Memory B cell (primary cell): ENCODE measurements at regions not wholly inside any gene's neighbourhood (a gene's known extent, or its start where the extent isn't known, plus 50 kb on each side); places are given as distances from the start of the nearest gene placed in this dataset.

Experiments used
- ATAC-seq: fragments of 150-1000 bp; cut with Tn5 transposase; 2 replicates; pipeline ENCODE4 v1.10.0; 2021; ENCODE audit warnings: low read depth, mild to moderate bottlenecking, moderate library complexity
- DNase-seq, 2 donors: peaks; one replicate each; pipeline ENCODE4 v3.0.0; 2022; ENCODE audit warnings: low spot score in 2 of 2
- H3K27ac Mint-ChIP-seq: one replicate; pipeline ENCODE4 v1.8.0; 2022; ENCODE audit warnings: mild to moderate bottlenecking, moderate library complexity, mixed read lengths
- H3K27me3 Mint-ChIP-seq: one replicate; pipeline ENCODE4 v1.8.0; 2022; ENCODE audit warnings: mixed read lengths
- H3K36me3 Mint-ChIP-seq: one replicate; pipeline ENCODE4 v1.8.0; 2022; ENCODE audit warnings: mild to moderate bottlenecking, mixed read lengths
- H3K4me1 Mint-ChIP-seq: one replicate; pipeline ENCODE4 v1.8.0; 2022; ENCODE audit warnings: mixed read lengths
- H3K4me3 Mint-ChIP-seq: one replicate; pipeline ENCODE4 v1.8.0; 2022; ENCODE audit warnings: mild to moderate bottlenecking, moderate library complexity, mixed read lengths
- H3K9me3 Mint-ChIP-seq: one replicate; pipeline ENCODE4 v1.8.0; 2022; ENCODE audit warnings: mixed read lengths

DNA sequence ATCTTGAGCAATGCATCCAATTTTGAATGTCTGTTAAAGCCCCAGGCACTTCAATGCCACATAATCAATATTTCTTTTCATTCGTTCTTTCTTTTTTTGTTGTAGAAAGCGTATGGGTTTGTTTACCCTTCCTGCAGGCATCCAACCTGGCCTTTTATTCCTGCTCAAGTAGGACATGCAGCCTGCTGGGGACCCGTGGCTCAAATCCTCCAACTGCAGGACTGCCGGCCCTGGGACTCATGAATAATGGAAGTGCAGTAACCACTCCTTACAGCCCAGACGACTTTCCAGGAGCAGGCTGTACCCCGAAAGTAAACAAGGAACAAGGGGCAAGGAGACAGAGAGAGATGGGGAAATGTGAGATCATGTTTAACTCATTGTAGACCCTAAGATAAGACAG, 126.4 kb downstream of the SALL1 start:
- H3K27ac Mint-ChIP-seq = no peak overlapping the region
- no peaks in the 10 kb centered on the region for H3K36me3 Mint-ChIP-seq
- no peak for ATAC-seq
- DNase-seq = no peak
- no peak overlapping the region for H3K4me3 Mint-ChIP-seq
- H3K27me3 Mint-ChIP-seq = no peaks in the 10 kb centered on the region
- H3K9me3 Mint-ChIP-seq = no peaks in the 10 kb centered on the region
- H3K4me1 Mint-ChIP-seq = no peaks in the 10 kb centered on the region

GRCh38 chr16:51022955-51023354, 128.1 kb downstream of the SALL1 start:
- DNase-seq (no peak), ATAC-seq (no peak)
- Mint-ChIP-seq H3K27ac (no peak overlapping the region), H3K36me3 (no peaks in the 10 kb centered on the region), H3K9me3 (no peaks in the 10 kb centered on the region), H3K4me3 (no peak overlapping the region), H3K4me1 (no peaks in the 10 kb centered on the region), H3K27me3 (no peaks in the 10 kb centered on the region)

- no peaks in the 10 kb centered on the region for H3K9me3 Mint-ChIP-seq
- H3K27me3 Mint-ChIP-seq = peaks cover 4% of the 10 kb centered on the region
- H3K36me3 Mint-ChIP-seq = no peaks in the 10 kb centered on the region
- H3K27ac Mint-ChIP-seq = no peak overlapping the region
- no peaks in the 10 kb centered on the region for H3K4me1 Mint-ChIP-seq
- no peak for ATAC-seq
- DNase-seq = no peak
- no peak overlapping the region for H3K4me3 Mint-ChIP-seq
These were observed 131.5 kb downstream of the SALL1 start for GRCh38 chr16:51019617-51020016.

- ATAC-seq (no peak), DNase-seq (no peak)
- H3K36me3 Mint-ChIP-seq = no peaks in the 10 kb centered on the region
- no peak overlapping the region for H3K4me3 Mint-ChIP-seq
- peaks cover 4% of the 10 kb centered on the region for H3K27me3 Mint-ChIP-seq
- H3K27ac Mint-ChIP-seq = no peak overlapping the region
- H3K4me1 Mint-ChIP-seq = no peaks in the 10 kb centered on the region
- no peaks in the 10 kb centered on the region for H3K9me3 Mint-ChIP-seq
These were observed 133.1 kb downstream of the SALL1 start for GRCh38 chr16:51017969-51018368.

- no peak for DNase-seq
- H3K27me3 Mint-ChIP-seq = peaks cover 8% of the 10 kb centered on the region
- no peak overlapping the region for H3K4me3 Mint-ChIP-seq
- no peaks in the 10 kb centered on the region for H3K36me3 Mint-ChIP-seq
- H3K9me3 Mint-ChIP-seq = peaks cover 11% of the 10 kb centered on the region
- no peak for ATAC-seq
- H3K4me1 Mint-ChIP-seq = peaks cover 2% of the 10 kb centered on the region
- no peak overlapping the region for H3K27ac Mint-ChIP-seq
These were observed 138.7 kb downstream of the SALL1 start for GRCh38 chr16:51012396-51012795.

DNA sequence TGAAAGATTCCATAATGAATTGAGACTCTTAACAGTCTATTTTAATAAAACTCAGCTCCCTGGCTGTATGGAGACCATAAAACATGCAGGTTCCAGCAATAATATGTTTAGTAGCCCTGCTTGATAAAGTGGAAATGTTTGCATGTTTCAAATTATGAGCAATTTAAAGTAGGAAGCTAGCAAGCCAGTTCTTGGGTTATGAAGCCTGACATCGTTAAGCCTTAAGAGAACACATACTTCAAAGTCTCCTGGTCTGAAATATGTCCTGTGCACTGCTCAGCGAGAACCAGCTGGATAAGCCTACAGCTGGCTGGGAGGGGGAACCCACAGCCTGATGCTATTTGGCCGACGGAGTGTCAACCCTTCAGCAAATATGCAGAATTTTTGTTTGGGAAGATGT, 140.3 kb downstream of the SALL1 start:
- Mint-ChIP-seq H3K9me3 (peaks cover 13% of the 10 kb centered on the region), H3K4me1 (peaks cover 2% of the 10 kb centered on the region), H3K4me3 (no peak overlapping the region), H3K27me3 (peaks cover 8% of the 10 kb centered on the region), H3K27ac (no peak overlapping the region), H3K36me3 (no peaks in the 10 kb centered on the region)
- ATAC-seq (no peak), DNase-seq (no peak)

- DNase-seq (no peak), ATAC-seq (no peak)
- H3K27ac Mint-ChIP-seq = no peak overlapping the region
- H3K9me3 Mint-ChIP-seq = peaks cover 13% of the 10 kb centered on the region
- peaks cover 2% of the 10 kb centered on the region for H3K4me1 Mint-ChIP-seq
- peaks cover 4% of the 10 kb centered on the region for H3K27me3 Mint-ChIP-seq
- H3K36me3 Mint-ChIP-seq = no peaks in the 10 kb centered on the region
- no peak overlapping the region for H3K4me3 Mint-ChIP-seq
These were observed 141.3 kb downstream of the SALL1 start for GRCh38 chr16:51009813-51010212.

DNA sequence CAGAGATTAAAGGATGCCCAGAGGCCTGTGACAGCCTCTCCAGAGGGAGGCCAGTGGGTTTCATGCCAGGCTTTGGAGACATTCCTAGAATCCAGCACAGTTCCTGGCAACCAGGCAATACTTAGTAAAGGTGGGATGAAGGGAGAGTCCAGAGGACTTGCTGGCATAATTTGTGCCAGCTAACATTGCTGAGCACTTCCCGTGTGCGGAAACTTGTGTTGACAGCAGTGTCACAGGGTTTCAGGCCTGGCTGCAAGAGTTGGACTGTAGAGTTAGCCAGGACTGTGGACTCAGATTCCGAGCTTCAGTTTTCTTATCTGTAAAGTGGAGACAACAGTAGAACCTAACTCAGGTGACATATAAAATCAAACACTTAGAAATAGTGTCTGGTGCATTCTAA, 141.7 kb downstream of the SALL1 start:
- Mint-ChIP-seq H3K27me3 (peaks cover 4% of the 10 kb centered on the region), H3K4me3 (no peak overlapping the region), H3K27ac (no peak overlapping the region), H3K36me3 (no peaks in the 10 kb centered on the region), H3K9me3 (peaks cover 15% of the 10 kb centered on the region), H3K4me1 (peaks cover 2% of the 10 kb centered on the region)
- no peak for ATAC-seq
- DNase-seq = no peak

DNA sequence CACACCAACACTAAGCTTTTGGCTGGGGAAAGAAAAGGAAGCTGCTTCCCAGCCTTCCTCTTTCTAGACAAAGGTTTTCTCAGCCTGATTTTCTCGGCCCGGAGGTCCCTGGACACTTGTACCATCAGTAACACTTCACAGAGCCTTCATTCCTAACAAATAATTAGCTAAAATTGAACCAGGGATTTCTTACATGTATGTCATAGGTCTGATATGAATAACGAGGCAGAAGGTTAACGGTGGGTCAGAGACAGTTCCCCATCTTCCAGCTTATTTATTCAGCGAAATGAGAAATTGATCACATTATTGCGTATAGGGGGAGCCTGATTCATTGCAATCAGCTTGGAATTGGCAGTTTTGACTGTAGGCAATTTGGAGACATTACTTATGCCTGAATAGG, 142.5 kb downstream of the SALL1 start:
- no peak overlapping the region for H3K4me3 Mint-ChIP-seq
- no peak overlapping the region for H3K27ac Mint-ChIP-seq
- peaks cover 2% of the 10 kb centered on the region for H3K4me1 Mint-ChIP-seq
- DNase-seq (no peak), ATAC-seq (no peak)
- no peaks in the 10 kb centered on the region for H3K36me3 Mint-ChIP-seq
- H3K9me3 Mint-ChIP-seq = peaks cover 15% of the 10 kb centered on the region
- peaks cover 4% of the 10 kb centered on the region for H3K27me3 Mint-ChIP-seq

DNA sequence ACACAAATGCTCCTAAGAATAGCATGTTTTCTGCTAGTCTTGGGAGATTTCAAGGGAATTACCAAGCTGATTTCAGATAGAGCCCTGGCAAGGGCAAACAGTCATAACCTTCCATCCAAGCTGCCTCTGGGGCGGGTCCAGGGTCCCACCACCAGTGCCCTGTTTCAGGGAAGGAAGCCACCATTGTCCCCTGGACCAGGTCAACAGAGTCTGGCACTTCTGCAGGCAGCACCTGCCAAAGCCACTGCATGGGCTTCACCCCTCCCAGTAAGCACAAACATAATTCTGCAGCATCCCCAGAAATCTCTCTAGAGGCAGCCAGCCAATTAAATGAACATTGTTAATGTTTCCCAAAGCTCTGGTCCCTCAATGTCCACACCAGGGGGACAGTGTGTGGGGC, 143.0 kb downstream of the SALL1 start:
- H3K4me1 Mint-ChIP-seq = peaks cover 2% of the 10 kb centered on the region
- peaks cover 4% of the 10 kb centered on the region for H3K27me3 Mint-ChIP-seq
- H3K27ac Mint-ChIP-seq = no peak overlapping the region
- H3K36me3 Mint-ChIP-seq = no peaks in the 10 kb centered on the region
- peaks cover 15% of the 10 kb centered on the region for H3K9me3 Mint-ChIP-seq
- DNase-seq (no peak), ATAC-seq (no peak)
- no peak overlapping the region for H3K4me3 Mint-ChIP-seq

DNA sequence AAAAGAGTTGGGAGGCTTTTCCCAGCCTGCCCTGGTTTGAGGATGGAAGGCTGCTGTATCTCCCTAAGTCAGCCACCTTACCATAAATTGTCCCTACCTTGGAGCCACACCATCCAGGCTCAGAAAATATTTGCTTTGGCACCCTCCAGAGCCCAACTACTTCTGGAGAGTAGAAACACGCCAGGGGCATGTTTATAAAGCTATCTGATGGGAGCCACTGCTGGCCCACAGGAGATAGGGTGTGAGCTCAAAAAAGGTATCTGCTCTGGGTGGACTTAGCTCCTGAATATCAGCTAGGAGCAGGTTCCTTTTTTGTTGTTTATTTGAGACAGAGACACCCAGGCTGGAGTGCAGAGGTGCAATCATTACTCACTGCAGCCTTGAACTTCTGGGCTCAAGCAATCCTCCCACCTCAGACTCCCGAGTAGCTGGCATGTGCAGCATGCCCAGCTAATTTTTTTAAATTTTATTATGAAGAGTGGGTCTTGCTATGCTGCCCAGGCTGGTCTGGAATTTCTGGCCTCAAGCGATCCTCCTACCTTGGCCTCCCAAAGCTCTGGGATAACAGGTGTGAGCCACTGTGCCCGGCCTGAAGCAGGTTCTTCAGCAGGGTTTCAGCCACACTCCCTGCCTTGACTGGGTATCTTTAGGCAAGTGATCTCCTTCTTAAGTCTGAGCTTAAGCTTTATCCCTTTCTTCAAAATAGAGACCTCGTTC, 147.1 kb downstream of the SALL1 start:
- Mint-ChIP-seq H3K27ac (no peak overlapping the region), H3K4me3 (no peak overlapping the region), H3K9me3 (peaks cover 8% of the 10 kb centered on the region), H3K36me3 (no peaks in the 10 kb centered on the region), H3K4me1 (no peaks in the 10 kb centered on the region), H3K27me3 (no peaks in the 10 kb centered on the region)
- DNase-seq (no peak), ATAC-seq (no peak)

DNA sequence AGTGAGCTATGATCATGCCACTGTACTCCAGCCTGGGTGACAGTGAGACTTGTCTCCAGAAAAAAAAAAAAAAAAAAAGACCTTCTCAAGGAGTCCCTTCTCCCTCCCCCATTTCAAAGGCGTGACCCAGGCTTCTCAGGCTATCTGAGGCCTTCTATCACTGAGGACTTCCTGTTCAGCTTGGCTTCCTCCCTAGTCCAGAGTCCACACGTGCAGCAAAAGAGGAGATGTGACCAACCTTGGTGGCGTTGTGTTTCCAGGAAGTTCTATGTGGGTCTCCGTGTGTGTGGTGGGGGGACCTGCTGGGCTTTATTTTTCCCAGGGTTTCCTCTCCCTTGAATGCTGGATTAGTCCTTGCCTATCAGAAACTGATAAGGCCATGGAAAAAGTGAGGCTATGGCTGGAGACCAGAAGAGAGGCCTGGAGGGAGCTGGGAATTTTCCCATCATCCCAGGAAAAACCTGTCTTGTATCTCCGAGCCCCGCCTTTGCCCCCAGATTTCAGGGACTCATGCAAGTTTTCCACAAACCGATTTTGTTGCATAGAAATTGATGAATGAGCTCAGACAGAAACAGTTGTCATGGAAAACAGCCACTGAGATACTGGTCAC, 148.1 kb downstream of the SALL1 start:
- no peak for ATAC-seq
- H3K27me3 Mint-ChIP-seq = no peaks in the 10 kb centered on the region
- H3K4me1 Mint-ChIP-seq = no peaks in the 10 kb centered on the region
- H3K9me3 Mint-ChIP-seq = peaks cover 8% of the 10 kb centered on the region
- H3K4me3 Mint-ChIP-seq = no peak overlapping the region
- H3K27ac Mint-ChIP-seq = no peak overlapping the region
- no peaks in the 10 kb centered on the region for H3K36me3 Mint-ChIP-seq
- no peak for DNase-seq

GRCh38 chr16:50999181-50999580, 151.9 kb downstream of the SALL1 start:
- H3K4me3 Mint-ChIP-seq = no peak overlapping the region
- H3K27me3 Mint-ChIP-seq = no peaks in the 10 kb centered on the region
- ATAC-seq (no peak), DNase-seq (no peak)
- H3K36me3 Mint-ChIP-seq = no peaks in the 10 kb centered on the region
- no peak overlapping the region for H3K27ac Mint-ChIP-seq
- H3K9me3 Mint-ChIP-seq = peaks cover 4% of the 10 kb centered on the region
- no peaks in the 10 kb centered on the region for H3K4me1 Mint-ChIP-seq

DNA sequence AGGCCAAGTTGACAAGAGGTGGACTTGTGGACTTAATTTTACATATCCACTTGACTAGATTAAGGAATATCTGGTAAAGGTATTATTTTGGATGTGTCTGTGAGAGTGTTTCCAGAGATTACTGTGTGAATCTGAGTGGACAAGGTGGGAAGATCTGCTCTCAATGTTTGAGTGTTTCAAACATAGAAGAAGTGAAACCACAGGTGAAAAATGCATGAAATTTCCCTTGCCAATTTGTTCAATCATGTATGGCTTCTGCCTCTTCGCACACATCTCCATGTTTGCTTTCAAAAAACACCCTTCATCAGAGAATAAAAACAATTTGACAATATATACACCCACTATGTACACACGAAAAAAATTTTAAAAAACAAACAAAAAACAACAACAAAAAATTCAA, 152.7 kb downstream of the SALL1 start:
- H3K27me3 Mint-ChIP-seq = no peaks in the 10 kb centered on the region
- no peak for DNase-seq
- H3K27ac Mint-ChIP-seq = no peak overlapping the region
- H3K4me3 Mint-ChIP-seq = no peak overlapping the region
- no peak for ATAC-seq
- H3K36me3 Mint-ChIP-seq = no peaks in the 10 kb centered on the region
- H3K4me1 Mint-ChIP-seq = no peaks in the 10 kb centered on the region
- H3K9me3 Mint-ChIP-seq = peaks cover 4% of the 10 kb centered on the region

GRCh38 chr16:50997679-50998078, 153.4 kb downstream of the SALL1 start:
- no peak for DNase-seq
- no peaks in the 10 kb centered on the region for H3K4me1 Mint-ChIP-seq
- peaks cover 4% of the 10 kb centered on the region for H3K9me3 Mint-ChIP-seq
- ATAC-seq = no peak
- H3K27me3 Mint-ChIP-seq = no peaks in the 10 kb centered on the region
- H3K27ac Mint-ChIP-seq = no peak overlapping the region
- H3K4me3 Mint-ChIP-seq = no peak overlapping the region
- no peaks in the 10 kb centered on the region for H3K36me3 Mint-ChIP-seq
